ENCODE measurements at regions not wholly inside any gene's neighbourhood (a gene's known extent, or its start where the extent isn't known, plus 50 kb on each side); places are given as distances from the start of the nearest gene placed in this dataset.

DNA sequence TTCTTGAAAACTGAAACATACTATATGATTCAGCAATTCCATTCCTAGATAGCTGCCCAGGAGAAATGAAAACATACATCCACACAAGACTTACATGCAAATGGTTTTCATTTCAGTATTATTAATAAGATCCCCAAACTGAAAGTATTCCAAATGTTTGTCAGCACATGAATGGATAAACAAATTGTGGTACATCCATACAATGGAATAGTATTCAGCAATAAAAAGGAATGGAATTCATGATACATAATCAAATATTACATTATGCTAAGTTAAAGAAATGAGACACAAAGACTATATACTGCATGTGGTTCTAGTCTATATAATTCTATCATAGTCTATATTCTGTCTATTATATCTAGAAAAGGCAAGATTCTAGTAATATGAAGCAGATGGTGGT lies 152.4 kb upstream of the KIT start:
- TF ChIP-seq EP300 (IDR thresholded peaks at IDR 0.05) (no peak), POLR2A (IDR thresholded peaks at IDR 0.05) (no peak)
- TF ChIP-seq, protein P1, sequence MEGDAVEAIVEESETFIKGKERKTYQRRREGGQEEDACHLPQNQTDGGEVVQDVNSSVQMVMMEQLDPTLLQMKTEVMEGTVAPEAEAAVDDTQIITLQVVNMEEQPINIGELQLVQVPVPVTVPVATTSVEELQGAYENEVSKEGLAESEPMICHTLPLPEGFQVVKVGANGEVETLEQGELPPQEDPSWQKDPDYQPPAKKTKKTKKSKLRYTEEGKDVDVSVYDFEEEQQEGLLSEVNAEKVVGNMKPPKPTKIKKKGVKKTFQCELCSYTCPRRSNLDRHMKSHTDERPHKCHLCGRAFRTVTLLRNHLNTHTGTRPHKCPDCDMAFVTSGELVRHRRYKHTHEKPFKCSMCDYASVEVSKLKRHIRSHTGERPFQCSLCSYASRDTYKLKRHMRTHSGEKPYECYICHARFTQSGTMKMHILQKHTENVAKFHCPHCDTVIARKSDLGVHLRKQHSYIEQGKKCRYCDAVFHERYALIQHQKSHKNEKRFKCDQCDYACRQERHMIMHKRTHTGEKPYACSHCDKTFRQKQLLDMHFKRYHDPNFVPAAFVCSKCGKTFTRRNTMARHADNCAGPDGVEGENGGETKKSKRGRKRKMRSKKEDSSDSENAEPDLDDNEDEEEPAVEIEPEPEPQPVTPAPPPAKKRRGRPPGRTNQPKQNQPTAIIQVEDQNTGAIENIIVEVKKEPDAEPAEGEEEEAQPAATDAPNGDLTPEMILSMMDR (IDR thresholded peaks at IDR 0.05), result no peak
